H9 (cell line): ENCODE measurements at regions not wholly inside any gene's neighbourhood (a gene's known extent, or its start where the extent isn't known, plus 50 kb on each side); places are given as distances from the start of the nearest gene placed in this dataset.

ENCODE experiments used
- DNase-seq: peaks from one replicate; pipeline ENCODE4 v3.0.0-alpha.2; 2017
- H2AFZ ChIP-seq: one replicate; pipeline ENCODE4 v1.6.1; 2013; ENCODE audit warnings: mild to moderate bottlenecking, low read length, control low read depth, moderate library complexity
- H2AK5ac ChIP-seq: 2 replicates; pipeline ENCODE4 v1.6.1; 2013; ENCODE audit warnings: low read length, control low read depth, mixed read lengths; ENCODE audit not compliant: insufficient read length
- H2BK120ac ChIP-seq: one replicate; pipeline ENCODE4 v1.6.1; 2013; ENCODE audit warnings: low read depth, mild to moderate bottlenecking, low read length, control low read depth, inconsistent platforms; ENCODE audit not compliant: poor library complexity, severe bottlenecking
- H2BK12ac ChIP-seq: 2 replicates; pipeline ENCODE4 v1.6.1; 2013; ENCODE audit warnings: low read length, control low read depth, mixed read lengths, low read depth; ENCODE audit not compliant: insufficient read length
- H2BK15ac ChIP-seq: 2 replicates; pipeline ENCODE4 v1.6.1; 2013; ENCODE audit warnings: low read depth, low read length, control low read depth
- H2BK20ac ChIP-seq: one replicate; pipeline ENCODE4 v1.6.1; 2013; ENCODE audit warnings: low read depth, mild to moderate bottlenecking, low read length, control low read depth, inconsistent platforms; ENCODE audit not compliant: poor library complexity, severe bottlenecking
- H2BK5ac ChIP-seq: 2 replicates; pipeline ENCODE4 v1.6.1; 2013; ENCODE audit warnings: low read length, control low read depth, mixed read lengths; ENCODE audit not compliant: insufficient read length
- H3K14ac ChIP-seq: 2 replicates; pipeline ENCODE4 v1.6.1; 2013; ENCODE audit warnings: low read length, control low read depth; ENCODE audit not compliant: insufficient read depth
- H3K18ac ChIP-seq: 2 replicates; pipeline ENCODE4 v1.6.1; 2013; ENCODE audit warnings: low read depth, mild to moderate bottlenecking, mixed read lengths, low read length, control low read depth; ENCODE audit not compliant: insufficient read length
- H3K23ac ChIP-seq: 2 replicates; pipeline ENCODE4 v1.6.1; 2013; ENCODE audit warnings: low read length, control low read depth, mixed read lengths, low read depth; ENCODE audit not compliant: insufficient read length
- H3K23me2 ChIP-seq: 2 replicates; pipeline ENCODE4 v1.6.1; 2013; ENCODE audit warnings: low read depth, mild to moderate bottlenecking, mixed read lengths, low read length, control low read depth; ENCODE audit not compliant: insufficient read length, poor library complexity, severe bottlenecking
- H3K27ac ChIP-seq: 2 replicates; pipeline ENCODE4 v1.5.1; 2013; ENCODE audit warnings: low read length, control low read depth, mixed read lengths, low read depth; ENCODE audit not compliant: insufficient read length
- H3K27me3 ChIP-seq: 2 replicates; pipeline ENCODE4 v1.6.1; 2013; ENCODE audit warnings: low read length, control low read depth, inconsistent platforms; ENCODE audit not compliant: insufficient read depth
- H3K4ac ChIP-seq: 2 replicates; pipeline ENCODE4 v1.6.1; 2013; ENCODE audit warnings: low read depth, mild to moderate bottlenecking, control low read depth, inconsistent platforms, low read length, moderate library complexity
- H3K4me1 ChIP-seq: 2 replicates; pipeline ENCODE4 v1.6.1; 2013; ENCODE audit warnings: low read length, control low read depth, inconsistent platforms; ENCODE audit not compliant: insufficient read depth
- H3K4me2 ChIP-seq: 2 replicates; pipeline ENCODE4 v1.6.1; 2013; ENCODE audit warnings: low read length, control low read depth, mixed read lengths; ENCODE audit not compliant: insufficient read length, insufficient read depth
- H3K56ac ChIP-seq: 2 replicates; pipeline ENCODE4 v1.6.1; 2013; ENCODE audit warnings: low read depth, mild to moderate bottlenecking, mixed read lengths, low read length, control low read depth; ENCODE audit not compliant: insufficient read length
- H3K79me1 ChIP-seq: 2 replicates; pipeline ENCODE4 v1.6.1; 2013; ENCODE audit warnings: low read depth, mild to moderate bottlenecking, moderate library complexity, low read length, control low read depth, inconsistent platforms; ENCODE audit not compliant: insufficient read depth, poor library complexity, severe bottlenecking
- H3K79me2 ChIP-seq: 2 replicates; pipeline ENCODE4 v1.6.1; 2013; ENCODE audit warnings: low read length, control low read depth, inconsistent platforms; ENCODE audit not compliant: insufficient read depth
- H3K9ac ChIP-seq: 2 replicates; pipeline ENCODE4 v1.6.1; 2013; ENCODE audit warnings: low read length, control low read depth, mixed read lengths; ENCODE audit not compliant: insufficient read length; ENCODE audit errors: extremely low read depth
- H3K9me3 ChIP-seq: one replicate; pipeline ENCODE4 v1.6.1; 2013; ENCODE audit warnings: low read depth, low read length, inconsistent platforms; ENCODE audit not compliant: control insufficient read depth
- H3T11ph ChIP-seq: one replicate; pipeline ENCODE4 v1.6.1; 2013; ENCODE audit warnings: mild to moderate bottlenecking, low read length, control low read depth, inconsistent platforms
- H4K20me1 ChIP-seq: one replicate; pipeline ENCODE4 v1.6.1; 2013; ENCODE audit not compliant: control insufficient read depth, insufficient read length, insufficient read depth
- H4K5ac ChIP-seq: 2 replicates; pipeline ENCODE4 v1.6.1; 2013; ENCODE audit warnings: low read depth, mild to moderate bottlenecking, mixed read lengths, low read length, control low read depth; ENCODE audit not compliant: insufficient read length
- H4K8ac ChIP-seq: replicated peaks from 2 replicates; pipeline ENCODE4 v1.6.1; 2013; ENCODE audit warnings: low read length, control low read depth, mixed read lengths, low read depth; ENCODE audit not compliant: insufficient read length
- H4K91ac ChIP-seq: 2 replicates; pipeline ENCODE4 v1.6.1; 2013; ENCODE audit warnings: low read depth, mild to moderate bottlenecking, moderate library complexity, mixed read lengths, low read length, control low read depth; ENCODE audit not compliant: insufficient read length
- H3K27ac Mint-ChIP-seq, 3 experiments: 2 replicates in 2 of 3; 3 replicates in 1 of 3; pipeline ENCODE4 v1.8.0; 2020 to 2021; ENCODE audit warnings: mixed read lengths in 3 of 3, mild to moderate bottlenecking in 1 of 3, moderate library complexity in 1 of 3
- H3K27me3 Mint-ChIP-seq: 2 replicates; pipeline ENCODE4 v1.8.0; 2021; ENCODE audit warnings: low read depth, mild to moderate bottlenecking, moderate library complexity, mixed read lengths
- H3K36me3 Mint-ChIP-seq, 3 experiments: 2 replicates in 2 of 3; 3 replicates in 1 of 3; pipeline ENCODE4 v1.8.0; 2020 to 2021; ENCODE audit warnings: low read depth in 3 of 3, mixed read lengths in 3 of 3; ENCODE audit not compliant: insufficient read depth in 1 of 3
- H3K4me1 Mint-ChIP-seq, 2 experiments: 2 replicates each; pipeline ENCODE4 v1.8.0; 2020; ENCODE audit warnings: mixed read lengths in 2 of 2
- H3K4me3 Mint-ChIP-seq, 2 experiments: 2 replicates in 1 of 2; 3 replicates in 1 of 2; pipeline ENCODE4 v1.8.0; 2020 to 2021; ENCODE audit warnings: mild to moderate bottlenecking in 2 of 2, mixed read lengths in 2 of 2, moderate library complexity in 1 of 2
- H3K9me3 Mint-ChIP-seq, 2 experiments: 2 replicates in 1 of 2; 3 replicates in 1 of 2; pipeline ENCODE4 v1.8.0; 2020; ENCODE audit warnings: mild to moderate bottlenecking in 2 of 2, mixed read lengths in 2 of 2, moderate library complexity in 1 of 2
- CTCF ChIP-seq: fragments of 200-600 bp; sonication (generic); conservative IDR thresholded peaks from 3 replicates; pipeline ENCODE4 v1.8.0; 2021; ENCODE audit warnings: antibody characterized with exemption, mild to moderate bottlenecking
- WGBS: extraction: QIAGEN DNeasy Blood & Tissue Kit; methylation state at CpG from one replicate; pipeline ENCODE4 v1.1.7; 2013; ENCODE audit warnings: missing lambda C conversion rate, low lambda C conversion rate, mixed read lengths; ENCODE audit not compliant: insufficient read length; ENCODE audit errors: extremely low coverage; 5-methylcytosine and 5-hydroxymethylcytosine counted together

GRCh38 chr3:68274286-68274685 is 619.9 kb upstream of the SUCLG2 start:
- DNase-seq = no peak
- no peaks in the 10 kb centered on the region; the same call in 1 of the 2 replicates for H3K79me2 ChIP-seq
- H4K5ac ChIP-seq = no peak overlapping the region
- no peak overlapping the region for H2BK120ac ChIP-seq
- no peak overlapping the region for H3K23ac ChIP-seq
- H2BK12ac ChIP-seq = no peak overlapping the region
- no peaks in the 10 kb centered on the region for H3K36me3 Mint-ChIP-seq
- H3K27ac Mint-ChIP-seq = no peak overlapping the region
- H3K9me3 Mint-ChIP-seq = no peaks in the 10 kb centered on the region; a peak in 2 of 5 replicates
- H3K4ac ChIP-seq = no peak overlapping the region
- no peak overlapping the region for H2BK5ac ChIP-seq
- no peaks in the 10 kb centered on the region for H3K23me2 ChIP-seq
- no peak overlapping the region for H3K4me3 Mint-ChIP-seq
- WGBS = no CpG with 5 or more reads among the region's 1 CpG
- H3K4me1 Mint-ChIP-seq = peaks cover 4 to 15% of the 10 kb centered on the region in 2 experiments
- H3K9ac ChIP-seq = no peak overlapping the region
- H2BK20ac ChIP-seq = no peak overlapping the region
- no peak overlapping the region for H3K27ac ChIP-seq
- no peak overlapping the region for H4K8ac ChIP-seq
- H3T11ph ChIP-seq = no peak overlapping the region
- H3K27me3 ChIP-seq = no peaks in the 10 kb centered on the region
- H3K79me1 ChIP-seq = no peaks in the 10 kb centered on the region
- H2AFZ ChIP-seq = no peak overlapping the region
- no peaks in the 10 kb centered on the region for H4K20me1 ChIP-seq
- H3K4me2 ChIP-seq = no peak overlapping the region
- no peak overlapping the region for H2AK5ac ChIP-seq
- no peak overlapping the region for H2BK15ac ChIP-seq
- H3K27me3 Mint-ChIP-seq = no peaks in the 10 kb centered on the region
- H4K91ac ChIP-seq = no peak overlapping the region
- no peaks in the 10 kb centered on the region for H3K9me3 ChIP-seq
- H3K56ac ChIP-seq = no peak overlapping the region
- peaks cover 2% of the 10 kb centered on the region; the same call in 1 of the 2 replicates for H3K4me1 ChIP-seq
- no peak overlapping the region for H3K18ac ChIP-seq
- TF ChIP-seq CTCF = no peak
- no peak overlapping the region for H3K14ac ChIP-seq
